DND-41 (cell line): ENCODE measurements at regions not wholly inside any gene's neighbourhood (a gene's known extent, or its start where the extent isn't known, plus 50 kb on each side); places are given as distances from the start of the nearest gene placed in this dataset.

Experiments used
- CTCF ChIP-seq: IDR thresholded peaks from 2 replicates; pipeline ENCODE4 v1.5.1; 2012; ENCODE audit warnings: borderline replicate concordance, low read length, moderate library complexity, mild to moderate bottlenecking; ENCODE audit not compliant: poor library complexity, severe bottlenecking; ENCODE audit errors: extremely low read depth
- EZH2 ChIP-seq: IDR thresholded peaks from 3 replicates; pipeline ENCODE4 v1.6.1; 2012; ENCODE audit warnings: borderline replicate concordance, low read depth, mild to moderate bottlenecking, moderate library complexity, low read length, inconsistent platforms; ENCODE audit not compliant: severe bottlenecking

GRCh38 chr9:119758990-119759389 lies 389.8 kb upstream of the BRINP1 start:
- TF ChIP-seq CTCF (no peak), EZH2 (no peak)
